ENCODE measurements at regions not wholly inside any gene's neighbourhood (a gene's known extent, or its start where the extent isn't known, plus 50 kb on each side); places are given as distances from the start of the nearest gene placed in this dataset.

DNA sequence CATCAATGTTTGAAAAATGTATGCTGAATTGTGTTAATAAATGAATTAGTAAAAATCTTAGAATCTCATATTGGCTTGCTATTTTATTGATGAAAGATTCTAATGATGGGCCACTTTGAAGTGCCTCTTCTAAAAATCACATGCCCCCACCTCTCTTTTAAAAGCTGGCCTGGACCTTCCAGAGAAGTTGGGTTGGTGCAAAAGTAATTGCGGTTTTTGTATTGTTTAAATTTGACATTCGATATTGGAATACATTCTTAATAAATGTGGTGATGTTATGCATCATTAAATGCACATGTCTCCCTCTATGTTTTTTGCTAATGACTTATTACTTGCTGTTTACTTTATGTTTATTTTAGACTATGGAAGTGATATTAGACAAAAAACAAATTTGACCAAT, 314.6 kb upstream of the C16orf82 start:
- Histone ChIP-seq H3K79me2 (ENCODE audit: insufficient read depth, low read length) (no peaks in the 10 kb centered on the region), H3K4me3 (replicated peaks in 1 of 2; ENCODE audit: low read depth in 1 of 2, low read length in 2 of 2) (no peak overlapping the region), H3K4me2 (ENCODE audit: low read length) (no peak overlapping the region), H3K9ac (ENCODE audit: low read length) (no peak overlapping the region), H2AFZ (ENCODE audit: low read depth, low read length, poor library complexity, severe bottlenecking) (no peak overlapping the region), H3K36me3 (ENCODE audit: control insufficient read depth in 1 of 2, insufficient read depth in 2 of 2, low read length in 2 of 2) (no peaks in the 10 kb centered on the region), H3K4me1 (ENCODE audit: control insufficient read depth in 1 of 2, insufficient read depth in 2 of 2, low read length in 2 of 2) (no peaks in the 10 kb centered on the region), H3K27me3 (ENCODE audit: insufficient read depth, low read length) (no peaks in the 10 kb centered on the region), H3K9me2 (ENCODE audit: insufficient read depth) (no peaks in the 10 kb centered on the region), H4K20me1 (ENCODE audit: insufficient read depth) (no peaks in the 10 kb centered on the region), H3K27ac (ENCODE audit: low read depth, low read length) (no peak overlapping the region), H3K9me3 (ENCODE audit: control insufficient read depth in 1 of 2, insufficient read depth in 1 of 2, low read depth in 1 of 2, low read length in 2 of 2) (peaks cover 0 to 8% of the 10 kb centered on the region in 2 experiments; a peak in 1 of 4 replicates)
- DNase-seq (ENCODE audit: low read depth, low spot score) (no peak), ATAC-seq (no peak)
- intact Hi-C loops (cut with micrococcal nuclease), result no loop called here
- RAD21 ChIA-PET (ENCODE audit: low non-redundant PET in 1 of 2, low total read pairs in 2 of 2, uncharacterized antibody in 2 of 2, unreplicated experiment in 2 of 2), result no interaction called here
- CTCF ChIA-PET, result no interaction called here
- no TSS peak for BruUV-seq (replicated peaks)
- TF ChIP-seq JUND (IDR thresholded peaks at IDR 0.05) (no peak), TCF7L2 (IDR thresholded peaks at IDR 0.05; ENCODE audit: borderline replicate concordance, extremely low read depth, insufficient read depth, insufficient read length) (no peak), FOSL1 (IDR thresholded peaks at IDR 0.05; ENCODE audit: low read depth) (no peak)
- TF ChIP-seq, protein P1, sequence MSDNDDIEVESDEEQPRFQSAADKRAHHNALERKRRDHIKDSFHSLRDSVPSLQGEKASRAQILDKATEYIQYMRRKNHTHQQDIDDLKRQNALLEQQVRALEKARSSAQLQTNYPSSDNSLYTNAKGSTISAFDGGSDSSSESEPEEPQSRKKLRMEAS (IDR thresholded peaks at IDR 0.05), result no peak
- POLR2A ChIA-PET, result no interaction called here

DNA sequence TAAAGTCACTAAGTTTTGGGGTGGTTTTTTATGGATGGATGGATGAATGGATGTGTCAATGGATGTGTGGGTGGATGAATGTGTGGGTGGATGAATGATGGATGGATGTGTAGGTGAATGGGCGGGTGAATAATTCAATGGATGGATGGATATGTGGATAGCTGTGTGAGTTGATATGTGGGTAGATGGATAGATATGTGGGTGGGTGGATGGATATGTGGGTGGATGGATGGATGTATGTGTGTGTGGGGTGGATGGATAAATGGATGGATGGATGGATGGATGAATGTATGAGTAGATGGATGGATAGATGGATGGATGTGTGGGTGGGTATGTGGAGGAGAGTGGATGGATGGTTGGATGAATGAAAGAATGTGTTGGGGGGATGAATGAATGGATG, 310.1 kb upstream of the C16orf82 start:
- Histone ChIP-seq H3K4me1 (ENCODE audit: control insufficient read depth in 1 of 2, insufficient read depth in 2 of 2, low read length in 2 of 2) (no peaks in the 10 kb centered on the region), H3K27me3 (ENCODE audit: insufficient read depth, low read length) (no peaks in the 10 kb centered on the region), H3K9me3 (ENCODE audit: control insufficient read depth in 1 of 2, insufficient read depth in 1 of 2, low read depth in 1 of 2, low read length in 2 of 2) (peaks cover 0 to 9% of the 10 kb centered on the region in 2 experiments; a peak in 1 of 4 replicates), H3K27ac (ENCODE audit: low read depth, low read length) (no peak overlapping the region), H4K20me1 (ENCODE audit: insufficient read depth) (no peaks in the 10 kb centered on the region), H3K4me3 (replicated peaks in 1 of 2; ENCODE audit: low read depth in 1 of 2, low read length in 2 of 2) (no peak overlapping the region), H2AFZ (ENCODE audit: low read depth, low read length, poor library complexity, severe bottlenecking) (no peak overlapping the region), H3K4me2 (ENCODE audit: low read length) (no peak overlapping the region), H3K9me2 (ENCODE audit: insufficient read depth) (no peaks in the 10 kb centered on the region), H3K79me2 (ENCODE audit: insufficient read depth, low read length) (no peaks in the 10 kb centered on the region), H3K9ac (ENCODE audit: low read length) (no peak overlapping the region), H3K36me3 (ENCODE audit: control insufficient read depth in 1 of 2, insufficient read depth in 2 of 2, low read length in 2 of 2) (no peaks in the 10 kb centered on the region)
- TF ChIP-seq RAD21 (IDR thresholded peaks at IDR 0.05; ENCODE audit: low read depth) (no peak), EZH2phosphoT487 (IDR thresholded peaks at IDR 0.05; ENCODE audit: borderline replicate concordance) (no peak), SIN3A (IDR thresholded peaks at IDR 0.05; ENCODE audit: low read depth) (no peak), ELF1 (IDR thresholded peaks at IDR 0.05; ENCODE audit: borderline replicate concordance, low read depth) (no peak), TCF7L2 (IDR thresholded peaks at IDR 0.05; ENCODE audit: borderline replicate concordance, extremely low read depth, insufficient read depth, insufficient read length) (no peak), POLR2A (IDR thresholded peaks at IDR 0.05; ENCODE audit: borderline replicate concordance, extremely low read depth, insufficient read depth, insufficient read length) (no peak), CEBPB (IDR thresholded peaks at IDR 0.05; ENCODE audit: low read depth) (no peak), REST (IDR thresholded peaks at IDR 0.05; ENCODE audit: low read depth) (no peak)
- POLR2A ChIA-PET, result no interaction called here
- BruUV-seq (replicated peaks), result no TSS peak
- CTCF ChIA-PET, result no interaction called here
- RAD21 ChIA-PET (ENCODE audit: low non-redundant PET in 1 of 2, low total read pairs in 2 of 2, uncharacterized antibody in 2 of 2, unreplicated experiment in 2 of 2), result no interaction called here
- ATAC-seq (no peak), DNase-seq (ENCODE audit: low read depth, low spot score) (no peak)
- intact Hi-C loops (cut with micrococcal nuclease), result no loop called here
